HG02884 (cell line): ENCODE measurements at regions not wholly inside any gene's neighbourhood (a gene's known extent, or its start where the extent isn't known, plus 50 kb on each side); places are given as distances from the start of the nearest gene placed in this dataset.

Source experiments
- ATAC-seq: cut with Tn5 transposase; IDR thresholded peaks from one replicate; pipeline ENCODE4 v1.9.1; 2021; ENCODE audit warnings: mild to moderate bottlenecking, moderate library complexity; ENCODE audit not compliant: unreplicated experiment

DNA sequence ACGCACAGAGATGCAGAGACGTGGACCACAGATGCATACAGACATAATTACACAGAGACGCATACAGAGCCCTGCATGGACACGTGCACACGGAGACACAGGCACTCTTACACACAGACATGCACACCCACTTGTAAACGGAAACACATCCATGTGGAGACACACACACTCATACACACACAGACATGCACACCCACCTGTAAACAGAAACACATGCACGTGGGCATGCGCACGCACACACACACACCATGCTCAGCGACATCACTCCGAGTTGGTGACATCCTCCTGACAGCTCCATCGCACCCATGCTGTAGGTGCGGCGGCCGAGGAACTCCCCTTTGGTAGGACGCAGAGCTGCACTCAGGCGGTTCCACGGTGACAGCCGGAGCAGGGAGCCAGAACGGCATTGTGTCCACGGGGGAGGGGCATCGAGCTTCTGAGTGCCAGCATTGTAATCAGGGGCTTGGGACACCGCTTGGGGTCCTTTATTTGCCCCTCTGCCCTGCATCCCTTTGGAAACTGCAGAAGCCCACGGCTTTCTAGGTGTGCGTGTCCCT, 233.5 kb downstream of the RBFOX3 start:
- ATAC-seq = no peak

GRCh38 chr17:79374807-79375206, 236.0 kb downstream of the RBFOX3 start:
- no peak for ATAC-seq

DNA sequence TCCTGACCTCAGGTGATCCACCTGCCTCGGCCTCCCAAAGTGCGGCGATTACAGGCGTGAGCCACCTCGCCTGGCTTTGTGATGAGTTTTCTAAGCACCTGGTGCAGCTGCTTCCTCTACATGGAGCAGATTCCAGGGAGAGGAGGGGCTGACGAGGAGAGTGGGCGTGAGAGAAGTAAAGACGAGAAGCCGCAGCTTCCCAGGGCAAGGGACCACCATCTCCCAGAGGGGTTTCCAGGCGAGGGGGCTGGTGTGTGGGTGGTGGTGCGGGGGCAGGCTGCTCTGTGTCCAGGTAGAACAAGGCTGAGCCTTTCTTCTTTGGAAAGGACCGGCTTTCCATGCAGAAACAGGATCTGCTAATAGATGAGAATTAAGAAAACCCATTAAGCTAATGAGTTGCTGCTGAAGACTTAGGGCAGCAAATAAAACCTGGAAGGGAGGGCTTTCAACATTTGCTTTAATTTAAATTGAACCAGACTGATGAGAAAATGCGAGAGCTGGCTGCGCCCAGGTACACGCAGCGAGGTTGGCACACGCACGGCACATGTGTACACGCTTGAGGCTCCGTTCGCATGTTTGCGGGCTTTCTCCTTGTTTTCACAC, 236.7 kb downstream of the RBFOX3 start:
- ATAC-seq = no peak

DNA sequence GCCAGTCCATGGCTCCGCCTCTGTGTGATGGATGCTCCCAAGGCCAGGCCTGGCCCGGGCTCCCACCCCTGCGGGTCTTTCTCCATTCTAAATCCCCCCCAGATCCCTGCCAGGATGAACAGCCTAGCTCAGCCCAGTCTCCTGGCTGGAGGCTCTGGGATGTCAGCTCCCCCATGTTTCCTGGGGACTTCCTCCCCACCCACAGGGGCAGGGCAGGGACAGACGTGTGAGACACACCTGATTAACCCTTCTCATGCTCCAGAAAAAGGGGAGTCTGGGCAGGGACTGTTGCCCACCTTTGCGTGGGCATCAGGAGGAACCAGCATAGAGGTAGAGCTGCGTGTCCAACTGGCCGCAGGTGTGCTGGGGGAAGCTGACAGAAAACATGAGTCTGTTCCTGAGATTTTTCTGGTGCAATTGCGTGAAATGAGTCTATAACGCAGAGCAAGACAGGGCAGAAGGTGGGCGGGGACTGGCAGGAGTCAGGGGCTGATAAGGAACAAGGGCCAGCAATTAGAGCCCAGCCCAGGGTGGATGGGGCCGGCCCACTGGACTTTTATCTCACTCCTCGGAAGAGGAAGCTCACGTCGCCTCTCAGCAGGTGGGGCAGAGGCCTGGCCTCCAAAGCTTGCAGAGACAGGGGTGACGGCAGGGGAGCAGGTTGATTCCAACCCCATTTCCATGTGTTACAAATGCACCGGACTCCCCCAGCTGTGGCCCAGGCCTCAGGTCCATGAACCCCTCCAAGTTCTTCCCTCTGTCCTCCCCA, 238.2 kb downstream of the RBFOX3 start:
- no peak for ATAC-seq

- ATAC-seq = no peak
These were observed 238.9 kb downstream of the RBFOX3 start for GRCh38 chr17:79371984-79372383.

DNA sequence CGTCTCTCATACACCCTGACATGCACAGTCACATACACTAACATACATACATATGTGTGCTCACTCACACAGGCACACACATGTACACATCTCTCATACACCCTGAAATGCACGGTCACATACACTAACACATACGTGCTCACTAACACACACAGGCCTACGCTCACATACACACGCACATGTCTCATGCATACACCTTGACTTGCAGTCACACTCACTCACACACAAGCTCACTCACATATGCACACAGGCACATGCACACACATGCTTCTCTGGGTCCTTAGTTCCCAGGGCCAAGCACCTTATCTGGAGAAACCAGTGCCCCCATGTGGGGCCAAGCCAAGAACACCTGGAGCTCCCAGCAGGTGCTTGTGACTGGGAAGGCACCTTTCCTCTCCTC, 240.3 kb downstream of the RBFOX3 start:
- ATAC-seq = no peak

DNA sequence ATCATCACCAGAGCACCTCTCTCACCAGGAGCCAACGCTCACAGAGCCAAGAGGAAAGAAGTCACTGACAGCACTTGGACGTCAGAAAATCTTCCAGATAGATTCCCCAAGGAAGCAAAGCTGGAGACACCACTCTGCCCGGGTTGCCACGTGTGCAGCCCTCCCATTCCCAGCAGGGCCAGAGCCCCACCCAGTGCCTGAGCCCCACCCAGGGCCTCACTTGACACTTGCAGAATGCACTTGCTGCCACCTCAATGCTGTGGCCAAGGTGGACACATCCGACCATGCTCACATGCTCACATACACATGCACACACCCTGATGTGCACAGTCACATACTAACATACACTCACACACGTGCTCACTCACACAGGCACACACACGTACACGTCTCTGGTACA, 240.7 kb downstream of the RBFOX3 start:
- ATAC-seq = no peak

DNA sequence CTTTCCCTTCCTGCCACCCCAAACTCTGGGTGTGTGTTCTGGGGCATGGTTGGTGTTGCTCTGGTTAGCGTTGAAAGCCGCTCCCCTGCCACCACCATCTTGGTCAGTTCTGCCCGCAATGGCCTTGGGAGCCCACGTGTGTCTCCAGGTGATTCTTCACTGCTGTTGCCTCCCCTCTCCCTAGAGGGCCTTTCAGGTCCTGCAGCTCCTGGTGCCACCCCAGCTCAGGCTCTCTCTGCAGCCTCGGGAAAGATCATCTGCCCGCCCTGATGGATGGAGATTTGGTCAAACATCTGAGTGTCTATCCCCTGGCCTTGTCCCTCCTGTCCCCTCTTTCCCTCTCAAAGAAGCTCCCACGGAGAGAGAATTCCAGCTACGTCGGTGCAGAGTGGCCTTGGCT, 241.3 kb downstream of the RBFOX3 start:
- no peak for ATAC-seq

- no peak for ATAC-seq
These were observed 241.8 kb downstream of the RBFOX3 start for GRCh38 chr17:79369001-79369400.

GRCh38 chr17:79368521-79368920, 242.3 kb downstream of the RBFOX3 start:
- no peak for ATAC-seq

DNA sequence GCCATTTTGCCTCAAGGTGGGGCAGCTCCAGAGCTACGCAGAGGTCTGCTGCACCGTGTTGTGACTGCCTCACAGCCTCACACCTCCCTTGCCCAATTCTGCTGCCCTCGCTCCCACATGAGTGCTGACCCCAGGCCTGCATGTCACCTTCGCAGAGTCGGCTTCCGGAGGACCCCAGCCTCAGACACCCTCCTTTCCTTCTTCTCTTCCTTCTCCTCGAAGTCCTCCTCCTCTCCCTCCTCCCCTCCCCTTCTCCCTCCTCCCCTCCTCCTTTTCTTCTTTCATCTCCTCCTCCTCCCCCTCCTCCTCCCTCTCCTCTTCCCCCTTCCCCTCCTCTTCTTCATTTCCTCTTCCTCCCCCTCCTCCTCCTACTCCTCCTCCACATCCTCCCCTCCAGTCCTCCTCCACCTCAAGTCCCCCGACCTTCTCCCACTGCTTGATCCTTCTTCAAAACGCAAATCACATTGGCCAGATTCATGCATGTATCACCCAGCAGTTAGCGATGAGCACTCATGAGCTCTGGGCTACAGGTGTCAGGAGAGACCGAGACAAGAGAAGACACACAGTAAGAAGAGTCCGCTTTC, 243.8 kb downstream of the RBFOX3 start:
- no peak for ATAC-seq

DNA sequence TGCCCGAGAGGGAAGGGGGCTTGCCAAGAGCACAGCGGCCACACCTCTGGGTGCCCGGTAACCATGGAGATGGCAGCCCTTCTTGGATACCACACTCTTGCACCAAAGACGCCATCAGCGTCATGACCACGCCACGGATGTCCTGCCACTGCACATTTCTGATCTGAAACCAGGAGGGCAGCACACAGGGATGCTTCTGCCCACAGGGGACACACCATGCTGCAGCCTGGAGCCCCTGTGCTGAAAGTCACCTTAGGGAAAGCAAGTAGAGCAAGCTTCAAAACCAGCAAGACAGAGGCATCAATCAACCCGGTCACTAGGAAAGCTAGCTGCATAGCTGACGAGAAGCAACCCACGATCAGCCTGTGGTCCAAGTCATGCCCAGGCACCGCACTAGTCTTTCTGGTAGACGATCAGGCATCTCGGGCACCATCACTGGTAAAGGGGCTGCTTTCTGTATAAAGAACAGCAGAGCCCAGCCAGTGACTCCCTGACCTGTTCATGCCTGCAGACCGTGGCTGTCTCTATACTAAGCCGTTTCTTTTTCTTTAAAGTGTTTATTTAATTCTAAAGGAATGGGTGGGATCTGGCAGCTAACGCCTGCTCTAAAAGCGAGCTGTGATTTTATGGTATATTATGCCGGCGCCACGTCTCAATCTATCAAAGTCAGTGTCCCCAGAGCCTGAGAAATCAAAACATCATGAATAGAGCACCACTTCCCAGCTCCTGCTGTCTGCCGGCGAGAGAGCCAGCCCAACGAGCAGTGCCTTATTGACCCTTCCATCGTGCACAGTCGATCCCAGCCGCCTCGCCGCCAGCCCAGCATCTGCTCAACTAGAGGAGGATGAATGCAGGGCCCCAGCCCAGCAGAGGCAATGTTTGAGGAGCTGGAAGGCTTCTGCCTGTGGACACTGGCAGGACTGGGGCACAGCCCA, 244.7 kb downstream of the RBFOX3 start:
- no peak for ATAC-seq

GRCh38 chr17:79365351-79365750, 245.5 kb downstream of the RBFOX3 start:
- no peak for ATAC-seq

DNA sequence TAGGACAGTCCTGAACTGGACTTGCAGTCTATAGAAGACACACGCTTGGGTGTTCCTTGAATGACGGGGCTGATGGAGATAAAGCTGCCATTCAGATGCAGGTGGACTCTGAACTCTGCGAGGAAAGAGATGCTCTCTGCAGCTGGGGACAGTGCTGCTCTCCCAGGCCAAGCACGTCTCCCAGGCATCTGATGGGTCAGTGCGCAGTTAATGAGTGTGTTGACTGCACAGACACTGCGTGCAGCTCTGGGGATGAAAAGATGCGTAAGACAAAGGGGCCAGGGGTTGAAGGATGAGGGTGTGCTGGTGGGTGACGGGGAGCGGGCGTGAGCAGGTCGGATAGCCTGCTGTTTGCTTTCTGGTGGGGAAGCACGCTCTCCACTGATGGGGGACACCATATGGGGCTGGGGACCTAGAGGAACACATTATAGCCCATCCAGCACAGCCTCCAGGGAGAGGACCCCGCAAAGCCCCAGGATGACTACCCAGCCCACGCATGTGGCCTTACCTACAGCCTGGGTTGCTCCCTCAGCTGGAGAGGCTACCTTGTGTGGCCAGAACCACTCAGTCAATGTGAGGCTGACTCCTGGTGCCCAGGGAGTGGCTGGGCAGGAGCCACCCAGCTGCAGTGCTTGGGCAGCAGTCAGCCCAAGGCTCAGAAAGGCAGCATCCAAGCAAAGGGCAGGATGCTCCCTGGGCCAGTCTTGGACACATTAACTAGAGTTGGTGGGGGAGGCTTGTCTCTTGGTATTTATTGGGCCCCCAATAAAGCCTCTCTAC, 246.3 kb downstream of the RBFOX3 start:
- no peak for ATAC-seq

DNA sequence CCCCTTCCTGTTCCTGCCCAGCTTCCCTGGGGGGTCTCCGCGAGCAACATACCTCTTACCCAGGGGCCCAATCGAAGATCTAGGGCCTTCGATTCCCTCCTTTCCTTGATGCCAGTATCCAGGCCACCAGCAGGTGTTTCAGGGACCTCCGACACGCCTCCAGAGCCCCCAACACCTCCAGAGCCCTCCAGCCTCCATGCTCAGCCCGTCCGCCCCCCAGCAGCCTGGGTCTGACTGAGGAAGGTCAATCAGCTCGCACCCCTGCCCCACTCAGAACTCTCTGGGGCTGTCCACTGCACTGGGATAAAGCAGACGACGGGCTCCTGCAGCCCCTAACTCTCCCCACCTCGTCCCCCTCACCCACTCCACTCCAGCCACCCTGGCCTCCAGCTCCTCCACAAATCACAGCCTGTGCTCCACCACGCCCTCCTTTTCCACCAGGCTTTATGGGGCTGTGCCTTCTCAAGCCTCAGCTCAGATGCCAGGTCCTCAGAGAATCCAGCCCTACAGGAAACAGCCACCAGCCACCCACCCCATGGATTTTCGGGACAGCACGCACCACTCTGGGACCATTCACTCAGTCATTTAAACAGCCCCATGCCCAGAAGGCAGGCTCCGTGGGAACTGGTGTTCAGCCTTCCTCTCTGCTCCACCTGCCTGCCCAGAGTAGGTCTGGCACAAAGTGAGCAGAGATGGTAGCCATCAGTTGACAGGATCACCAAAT, 247.1 kb downstream of the RBFOX3 start:
- ATAC-seq = no peak

DNA sequence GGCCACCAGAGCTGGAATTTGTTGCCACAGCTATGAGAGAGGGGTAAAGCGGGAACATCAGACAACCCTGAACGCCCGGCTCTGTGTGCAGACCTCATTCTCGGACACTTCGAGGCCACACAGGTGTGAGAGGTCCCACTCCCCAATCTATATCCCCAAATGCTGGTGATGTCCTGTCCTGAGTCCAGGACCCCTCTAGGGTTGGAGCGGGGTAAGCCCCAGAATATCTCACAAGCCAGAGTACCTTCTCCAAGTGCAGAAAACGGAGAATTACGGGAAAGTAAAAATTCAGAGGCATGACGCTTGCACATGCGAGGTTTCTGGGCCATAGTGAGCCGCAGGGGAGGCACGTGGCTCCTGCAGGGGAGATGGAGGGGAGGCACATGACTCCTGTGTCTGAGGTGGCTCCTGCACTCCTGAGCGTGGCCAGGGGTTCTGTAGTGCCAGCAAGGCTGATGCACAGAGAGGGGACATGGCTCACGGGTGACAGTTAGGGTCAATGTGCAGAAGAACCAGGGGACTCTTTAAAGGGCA, 248.0 kb downstream of the RBFOX3 start:
- no peak for ATAC-seq

DNA sequence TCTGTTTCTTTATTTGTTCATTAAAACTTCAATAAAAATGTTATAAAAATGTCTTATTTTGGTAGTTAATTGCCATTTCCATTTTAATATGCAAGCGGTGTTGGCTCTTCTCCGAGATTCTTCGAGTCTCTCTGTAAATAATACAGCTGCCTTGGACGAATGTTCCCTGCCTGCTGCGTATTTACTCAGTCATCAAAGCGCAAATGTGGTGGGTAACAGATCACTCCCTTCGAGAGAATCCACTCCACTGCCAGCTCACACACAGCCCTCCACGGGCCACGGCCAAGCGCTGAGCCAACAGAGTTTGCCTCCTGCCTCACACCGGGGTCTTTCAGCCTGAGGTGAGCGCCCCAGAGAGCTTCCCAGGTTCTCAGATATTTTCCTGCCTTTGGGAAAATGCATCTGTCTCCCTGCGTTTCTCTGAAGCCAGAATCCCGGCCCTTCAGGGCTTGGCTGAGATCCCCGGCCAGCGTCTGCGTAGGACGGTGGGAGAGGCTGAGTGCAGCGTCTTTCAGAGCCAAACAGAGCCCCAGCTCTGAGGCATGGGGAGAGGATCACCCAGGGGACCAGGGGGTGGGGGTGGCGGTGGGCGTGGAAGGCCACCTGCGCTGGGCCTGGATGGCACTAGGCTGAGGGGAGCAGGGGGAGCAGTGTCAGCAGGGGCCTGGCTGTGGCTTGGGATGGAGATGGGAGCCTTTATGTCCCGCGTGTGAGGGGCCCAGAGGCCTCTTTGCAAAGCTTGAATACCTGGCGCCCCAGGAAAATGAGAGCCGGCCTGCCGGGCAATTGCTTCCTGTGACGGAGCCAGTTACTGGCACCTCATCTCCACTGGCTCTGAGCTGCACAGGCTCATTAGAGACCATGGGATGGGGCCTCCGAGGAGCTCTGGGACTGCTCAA, 248.7 kb downstream of the RBFOX3 start:
- no peak for ATAC-seq

GRCh38 chr17:79361221-79361734, 249.6 kb downstream of the RBFOX3 start:
- no peak for ATAC-seq
